CD4-positive, alpha-beta T cell (primary cell): ENCODE measurements at regions not wholly inside any gene's neighbourhood (a gene's known extent, or its start where the extent isn't known, plus 50 kb on each side); places are given as distances from the start of the nearest gene placed in this dataset.

Source experiments
- ATAC-seq: fragments of 200-7000 bp; cut with Tn5 transposase; one replicate; pipeline ENCODE4 v1.10.0; 2022; ENCODE audit warnings: mild to moderate bottlenecking; ENCODE audit not compliant: poor library complexity
- CTCF ChIA-PET: fragments of 350-600 bp; sonication (Branson Sonifier 250); formaldehyde crosslinking; loops from one replicate; lab custom pipeline; 2021; ENCODE audit warnings: antibody characterized with exemption, inconsistent platforms; lab: Charles Lee
- POLR2A ChIA-PET: fragments of 350-600 bp; sonication (Branson Sonifier 250); formaldehyde crosslinking; loops from one replicate; lab custom pipeline; 2021; ENCODE audit warnings: antibody characterized with exemption, inconsistent platforms; lab: Charles Lee
- DNase-seq, 14 experiments: peaks; one replicate each; pipeline ENCODE4 v3.0.0-alpha.2; 2013 to 2020; ENCODE audit warnings: mixed read lengths in 2 of 14
- H3K27ac ChIP-seq, 2 donors: one replicate each; pipeline versions ENCODE4 v1.5.1 to v1.7.0; 2013; ENCODE audit warnings: low read length in 2 of 2, low read depth in 1 of 2, mild to moderate bottlenecking in 1 of 2
- H3K27me3 ChIP-seq, 2 experiments: 1 replicate in 1 of 2; 2 replicates in 1 of 2; pipeline versions ENCODE4 v1.6.1 to v1.7.0; 2013; ENCODE audit warnings: low read length in 2 of 2, control low read depth in 1 of 2, mild to moderate bottlenecking in 1 of 2, moderate library complexity in 1 of 2; ENCODE audit not compliant: insufficient read depth in 2 of 2, control insufficient read depth in 1 of 2
- H3K36me3 ChIP-seq: one replicate; pipeline ENCODE4 v1.6.1; 2013; ENCODE audit warnings: low read length, control low read depth; ENCODE audit not compliant: insufficient read depth
- H3K4me1 ChIP-seq: one replicate; pipeline ENCODE4 v1.6.1; 2013; ENCODE audit warnings: low read length, control low read depth; ENCODE audit not compliant: insufficient read depth
- H3K4me3 ChIP-seq: one replicate; pipeline ENCODE4 v1.5.1; 2013; ENCODE audit warnings: mild to moderate bottlenecking, low read length, moderate library complexity
- H3K9me3 ChIP-seq, 2 experiments: 1 replicate in 1 of 2; 2 replicates in 1 of 2; pipeline versions ENCODE4 v1.6.1 to v1.7.0; 2013; ENCODE audit warnings: low read length in 2 of 2, mild to moderate bottlenecking in 2 of 2, control low read depth in 1 of 2, moderate library complexity in 1 of 2; ENCODE audit not compliant: control insufficient read depth in 1 of 2, insufficient read depth in 1 of 2
- H3K27ac Mint-ChIP-seq: one replicate; pipeline ENCODE4 v1.8.0; 2020; ENCODE audit warnings: mixed read lengths
- H3K27me3 Mint-ChIP-seq: one replicate; pipeline ENCODE4 v1.8.0; 2021; ENCODE audit warnings: mixed read lengths
- H3K36me3 Mint-ChIP-seq: one replicate; pipeline ENCODE4 v1.8.0; 2021; ENCODE audit warnings: low read depth, mixed read lengths
- H3K4me1 Mint-ChIP-seq: one replicate; pipeline ENCODE4 v1.8.0; 2021; ENCODE audit warnings: low read depth, mixed read lengths
- H3K4me3 Mint-ChIP-seq: one replicate; pipeline ENCODE4 v1.8.0; 2020; ENCODE audit warnings: mild to moderate bottlenecking, mixed read lengths
- H3K9me3 Mint-ChIP-seq: one replicate; pipeline ENCODE4 v1.8.0; 2020; ENCODE audit warnings: mixed read lengths
- intact Hi-C, 2 experiments: fragments of 100-400 bp; cut with DNase I in 1 of 2; cut with micrococcal nuclease in 1 of 2; formaldehyde crosslinking; loops; one replicate each; pipeline versions ENCODE4 v1.15.1 to v1.9.0; 2023 to 2025; cut with DNase I, micrococcal nuclease
- TF ChIP-seq, protein P1 (sequence below): fragments of 200-600 bp; IDR thresholded peaks from one replicate; pipeline ENCODE4 v1.8.0; 2022; ENCODE audit warnings: antibody characterized with exemption, mild to moderate bottlenecking

DNA sequence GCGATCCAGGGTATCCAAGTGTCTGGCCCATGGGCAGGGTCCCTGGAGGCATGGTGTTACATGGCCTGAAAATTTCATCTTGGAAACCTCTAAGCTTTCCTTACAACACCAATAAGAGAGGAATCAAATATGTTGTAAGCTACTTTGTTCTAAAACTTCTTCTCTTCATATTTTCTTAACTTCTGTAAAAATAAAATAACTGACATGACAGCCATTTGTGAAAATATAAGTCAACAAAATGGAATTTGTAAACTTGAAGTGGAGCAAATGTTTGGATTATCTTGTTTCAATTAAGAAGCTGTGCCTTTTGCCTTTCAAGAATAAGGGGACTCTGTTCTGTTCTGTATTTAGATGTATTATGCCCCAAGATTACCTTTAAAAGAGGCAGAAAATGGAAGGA is 319.7 kb downstream of the LPIN1 start:
- H3K27me3 Mint-ChIP-seq, result no peaks in the 10 kb centered on the region
- CTCF ChIA-PET, result no interaction called here
- intact Hi-C loops, result no loop called here
- TF ChIP-seq, protein P1, sequence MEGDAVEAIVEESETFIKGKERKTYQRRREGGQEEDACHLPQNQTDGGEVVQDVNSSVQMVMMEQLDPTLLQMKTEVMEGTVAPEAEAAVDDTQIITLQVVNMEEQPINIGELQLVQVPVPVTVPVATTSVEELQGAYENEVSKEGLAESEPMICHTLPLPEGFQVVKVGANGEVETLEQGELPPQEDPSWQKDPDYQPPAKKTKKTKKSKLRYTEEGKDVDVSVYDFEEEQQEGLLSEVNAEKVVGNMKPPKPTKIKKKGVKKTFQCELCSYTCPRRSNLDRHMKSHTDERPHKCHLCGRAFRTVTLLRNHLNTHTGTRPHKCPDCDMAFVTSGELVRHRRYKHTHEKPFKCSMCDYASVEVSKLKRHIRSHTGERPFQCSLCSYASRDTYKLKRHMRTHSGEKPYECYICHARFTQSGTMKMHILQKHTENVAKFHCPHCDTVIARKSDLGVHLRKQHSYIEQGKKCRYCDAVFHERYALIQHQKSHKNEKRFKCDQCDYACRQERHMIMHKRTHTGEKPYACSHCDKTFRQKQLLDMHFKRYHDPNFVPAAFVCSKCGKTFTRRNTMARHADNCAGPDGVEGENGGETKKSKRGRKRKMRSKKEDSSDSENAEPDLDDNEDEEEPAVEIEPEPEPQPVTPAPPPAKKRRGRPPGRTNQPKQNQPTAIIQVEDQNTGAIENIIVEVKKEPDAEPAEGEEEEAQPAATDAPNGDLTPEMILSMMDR, result no peak
- H3K4me3 ChIP-seq, result no peak overlapping the region
- H3K27me3 ChIP-seq, result no peaks in the 10 kb centered on the region
- no peaks in the 10 kb centered on the region for H3K36me3 Mint-ChIP-seq
- no peak overlapping the region for H3K4me3 Mint-ChIP-seq
- no peak for ATAC-seq
- POLR2A ChIA-PET, result interaction anchor here (0.8 to 1.5 kb wide), 2 partner anchors 21 to 650 kb away, joined by 4 to 5 read pairs; partner anchors contain the start of gene TRIB2
- H3K27ac ChIP-seq, result no peak overlapping the region
- H3K9me3 ChIP-seq, result peaks cover 0 to 3% of the 10 kb centered on the region in 2 experiments
- H3K36me3 ChIP-seq, result no peaks in the 10 kb centered on the region
- no peak for DNase-seq
- H3K4me1 Mint-ChIP-seq, result no peaks in the 10 kb centered on the region
- no peak overlapping the region for H3K27ac Mint-ChIP-seq
- H3K4me1 ChIP-seq, result peaks cover 4% of the 10 kb centered on the region
- H3K9me3 Mint-ChIP-seq, result peaks cover 2% of the 10 kb centered on the region

DNA sequence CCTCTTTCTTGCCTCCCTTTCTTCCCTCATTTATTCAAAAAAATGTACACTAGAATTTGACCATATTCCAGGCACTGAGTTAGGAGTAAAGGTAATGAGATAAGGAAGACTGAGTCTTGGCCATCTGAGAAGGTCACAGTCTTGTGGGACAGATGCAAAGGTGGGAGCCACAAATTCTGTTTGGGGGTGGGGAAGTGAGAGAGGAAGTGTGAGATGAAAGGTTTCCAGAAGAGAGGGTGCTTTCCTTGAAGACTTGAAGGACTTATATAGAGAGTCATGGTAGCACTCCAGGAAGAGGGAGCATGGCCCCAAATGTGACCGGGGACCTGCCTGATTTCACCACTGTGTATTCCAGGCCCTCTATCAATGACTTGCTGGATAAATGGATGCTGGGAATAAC is 320.6 kb downstream of the LPIN1 start:
- intact Hi-C loops, result no loop called here
- Histone ChIP-seq H3K4me3 (no peak overlapping the region), H3K4me1 (peaks cover 4% of the 10 kb centered on the region), H3K27ac (no peak overlapping the region), H3K27me3 (no peaks in the 10 kb centered on the region), H3K9me3 (peaks cover 0 to 3% of the 10 kb centered on the region in 2 experiments), H3K36me3 (no peaks in the 10 kb centered on the region)
- H3K36me3 Mint-ChIP-seq, result no peaks in the 10 kb centered on the region
- no peak overlapping the region for H3K4me3 Mint-ChIP-seq
- H3K9me3 Mint-ChIP-seq, result peaks cover 2% of the 10 kb centered on the region
- no peaks in the 10 kb centered on the region for H3K4me1 Mint-ChIP-seq
- DNase-seq (no peak), ATAC-seq (no peak)
- TF ChIP-seq, protein P1, result no peak
- H3K27me3 Mint-ChIP-seq, result no peaks in the 10 kb centered on the region
- CTCF ChIA-PET, result no interaction called here
- no peak overlapping the region for H3K27ac Mint-ChIP-seq
- POLR2A ChIA-PET, result interaction anchor here (1.5 kb wide), 1 partner anchor 21 kb away, joined by 5 read pairs; no protein-coding TSS in a partner anchor

DNA sequence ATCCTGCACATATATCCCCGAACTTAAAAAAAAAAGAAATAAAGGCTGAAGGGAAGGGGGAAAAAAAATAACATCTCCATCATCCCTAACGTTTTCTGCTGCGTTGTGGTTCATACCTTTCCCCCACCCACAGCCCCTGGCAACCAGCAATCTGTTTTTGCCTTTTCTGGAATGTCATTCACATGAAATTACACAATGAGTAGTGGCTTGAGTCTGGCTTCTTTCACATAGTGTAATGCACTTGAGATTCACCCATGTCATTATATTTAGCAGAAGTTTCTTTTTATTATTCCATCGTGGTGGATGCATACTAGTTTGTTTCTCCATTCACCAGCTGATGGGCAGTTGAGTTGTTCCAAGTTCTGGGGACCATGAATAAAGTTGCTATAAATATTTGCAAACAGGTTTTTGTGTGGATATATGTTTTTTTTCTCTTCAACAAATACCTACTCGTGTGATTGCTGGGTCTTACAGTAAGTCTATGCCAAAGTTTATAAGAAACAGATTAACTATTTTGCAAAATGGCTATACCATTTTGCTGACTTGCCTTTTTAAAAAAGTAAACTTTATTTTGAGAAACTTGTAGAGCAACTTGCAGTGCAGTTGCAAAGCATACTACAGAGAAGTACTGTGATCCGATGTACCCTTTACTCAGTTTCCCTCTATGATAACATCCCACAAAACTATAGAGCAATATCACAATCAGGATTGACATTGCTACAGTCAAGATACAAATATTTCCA is 322.5 kb downstream of the LPIN1 start:
- DNase-seq (no peak), ATAC-seq (no peak)
- intact Hi-C loops, result no loop called here
- Histone ChIP-seq H3K27ac (no peak overlapping the region), H3K36me3 (no peaks in the 10 kb centered on the region), H3K4me3 (no peak overlapping the region), H3K9me3 (peaks cover 0 to 3% of the 10 kb centered on the region in 2 experiments), H3K27me3 (no peaks in the 10 kb centered on the region), H3K4me1 (peaks cover 3% of the 10 kb centered on the region)
- Mint-ChIP-seq H3K4me3 (no peak overlapping the region), H3K4me1 (no peaks in the 10 kb centered on the region), H3K27ac (no peak overlapping the region), H3K27me3 (no peaks in the 10 kb centered on the region), H3K36me3 (no peaks in the 10 kb centered on the region), H3K9me3 (no peaks in the 10 kb centered on the region)
- TF ChIP-seq, protein P1, result no peak
- CTCF ChIA-PET, result interaction anchor here (0.7 kb wide), 1 partner anchor 17 kb away, joined by 4 read pairs; no protein-coding TSS in a partner anchor
- POLR2A ChIA-PET, result no interaction called here
